HL-60 (cell line): ENCODE measurements at regions not wholly inside any gene's neighbourhood (a gene's known extent, or its start where the extent isn't known, plus 50 kb on each side); places are given as distances from the start of the nearest gene placed in this dataset.
A peak's percentile ranks its signal among the peaks of the same experiment; 100 is the strongest.

ENCODE experiments used
- DNase-seq, 2 experiments: peaks; one replicate each; pipeline ENCODE4 v3.0.0-alpha.2; 2010 to 2020; ENCODE audit warnings: low read depth in 1 of 2, low spot score in 1 of 2
- H3K27ac ChIP-seq: fragments of 250-450 bp; sonication (Bioruptor Pico); replicated peaks from 2 replicates; pipeline ENCODE4 v1.5.1; 2020; ENCODE audit warnings: mild to moderate bottlenecking, moderate library complexity
- H3K27me3 ChIP-seq: fragments of 250-450 bp; sonication (Bioruptor Pico); 2 replicates; pipeline ENCODE4 v1.5.1; 2021; ENCODE audit warnings: mild to moderate bottlenecking, moderate library complexity; ENCODE audit not compliant: insufficient read depth, poor library complexity, severe bottlenecking
- H3K4me3 ChIP-seq: replicated peaks from 2 replicates; pipeline ENCODE4 v1.5.1; 2011; ENCODE audit warnings: mild to moderate bottlenecking, control low read depth, low read length; ENCODE audit not compliant: insufficient read depth
- GABPA ChIP-seq: IDR thresholded peaks from 2 replicates; pipeline ENCODE4 v1.6.1; 2012; ENCODE audit warnings: low read depth
- POLR2AphosphoS5 ChIP-seq: IDR thresholded peaks from 2 replicates; pipeline ENCODE4 v1.6.1; 2012; ENCODE audit warnings: low read depth
- REST ChIP-seq: IDR thresholded peaks from 2 replicates; pipeline ENCODE4 v1.6.1; 2012; ENCODE audit warnings: low read depth; ENCODE audit not compliant: insufficient replicate concordance
- SPI1 ChIP-seq: IDR thresholded peaks from 2 replicates; pipeline ENCODE4 v1.6.1; 2012; ENCODE audit warnings: low read depth, mild to moderate bottlenecking, borderline replicate concordance
- TF ChIP-seq, protein P1 (sequence below): IDR thresholded peaks from one replicate; pipeline ENCODE4 v1.5.1; 2011; ENCODE audit warnings: low read length, control low read depth, inconsistent platforms; ENCODE audit not compliant: insufficient read depth

- Histone ChIP-seq H3K27ac (no peak overlapping the region), H3K27me3 (no peaks in the 10 kb centered on the region), H3K4me3 (no peak overlapping the region)
- no peak for DNase-seq
- TF ChIP-seq GABPA: no peak
- no peak for TF ChIP-seq REST
- TF ChIP-seq SPI1: no peak
- TF ChIP-seq POLR2AphosphoS5: no peak
- TF ChIP-seq, protein P1, sequence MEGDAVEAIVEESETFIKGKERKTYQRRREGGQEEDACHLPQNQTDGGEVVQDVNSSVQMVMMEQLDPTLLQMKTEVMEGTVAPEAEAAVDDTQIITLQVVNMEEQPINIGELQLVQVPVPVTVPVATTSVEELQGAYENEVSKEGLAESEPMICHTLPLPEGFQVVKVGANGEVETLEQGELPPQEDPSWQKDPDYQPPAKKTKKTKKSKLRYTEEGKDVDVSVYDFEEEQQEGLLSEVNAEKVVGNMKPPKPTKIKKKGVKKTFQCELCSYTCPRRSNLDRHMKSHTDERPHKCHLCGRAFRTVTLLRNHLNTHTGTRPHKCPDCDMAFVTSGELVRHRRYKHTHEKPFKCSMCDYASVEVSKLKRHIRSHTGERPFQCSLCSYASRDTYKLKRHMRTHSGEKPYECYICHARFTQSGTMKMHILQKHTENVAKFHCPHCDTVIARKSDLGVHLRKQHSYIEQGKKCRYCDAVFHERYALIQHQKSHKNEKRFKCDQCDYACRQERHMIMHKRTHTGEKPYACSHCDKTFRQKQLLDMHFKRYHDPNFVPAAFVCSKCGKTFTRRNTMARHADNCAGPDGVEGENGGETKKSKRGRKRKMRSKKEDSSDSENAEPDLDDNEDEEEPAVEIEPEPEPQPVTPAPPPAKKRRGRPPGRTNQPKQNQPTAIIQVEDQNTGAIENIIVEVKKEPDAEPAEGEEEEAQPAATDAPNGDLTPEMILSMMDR: no peak
These were observed 110.7 kb downstream of the QPCT start for GRCh38 chr2:37454851-37455762.

GRCh38 chr2:37456479-37456878, 112.0 kb downstream of the QPCT start:
- Histone ChIP-seq H3K27ac (no peak overlapping the region), H3K27me3 (no peaks in the 10 kb centered on the region), H3K4me3 (no peak overlapping the region)
- peak in 1 of 2 experiments; percentile 13 for DNase-seq
- TF ChIP-seq GABPA (0 out of 2 replicates have a peak, but pooled peaks have one; percentile 7), SPI1 (peak; percentile 14; the same call in 1 of the 2 replicates)
- TF ChIP-seq, protein P1: no peak

- H3K27ac ChIP-seq: no peak overlapping the region
- no peaks in the 10 kb centered on the region for H3K27me3 ChIP-seq
- no peak overlapping the region for H3K4me3 ChIP-seq
- TF ChIP-seq, protein P1: no peak
- no peak for TF ChIP-seq POLR2AphosphoS5
- no peak for TF ChIP-seq REST
- no peak for TF ChIP-seq SPI1
- no peak for TF ChIP-seq GABPA
- no peak for DNase-seq
These were observed 113.0 kb downstream of the QPCT start for GRCh38 chr2:37457401-37457901.
